Astrocyte (in vitro differentiated cells and primary cell): ENCODE measurements at regions not wholly inside any gene's neighbourhood (a gene's known extent, or its start where the extent isn't known, plus 50 kb on each side); places are given as distances from the start of the nearest gene placed in this dataset.
A peak's percentile ranks its signal among the peaks of the same experiment; 100 is the strongest.

Experiments used
- DNase-seq: peaks from one replicate; pipeline ENCODE4 v3.0.0-alpha.2; 2010; ENCODE audit warnings: low read depth
- FAIRE-seq: peaks from 2 replicates; lab custom pipeline; 2011; peaks lifted over from hg19 to GRCh38; lab: Jason Lieb, UNC
- H2AFZ ChIP-seq: 2 replicates; pipeline ENCODE4 v1.6.0; 2012; ENCODE audit warnings: low read depth, low read length, inconsistent platforms
- H3K27ac ChIP-seq: 2 replicates; pipeline ENCODE4 v1.5.1; 2011; ENCODE audit warnings: low read depth, low read length, inconsistent platforms
- H3K27me3 ChIP-seq: 2 replicates; pipeline ENCODE4 v1.6.0; 2011; ENCODE audit warnings: low read length, inconsistent platforms; ENCODE audit not compliant: insufficient read depth
- H3K36me3 ChIP-seq: 2 replicates; pipeline ENCODE4 v1.5.1; 2011; ENCODE audit warnings: low read length, inconsistent platforms; ENCODE audit not compliant: insufficient read depth
- H3K4me1 ChIP-seq: 2 replicates; pipeline ENCODE4 v1.5.1; 2011; ENCODE audit warnings: low read length, inconsistent platforms; ENCODE audit not compliant: insufficient read depth
- H3K4me2 ChIP-seq: 2 replicates; pipeline ENCODE4 v1.6.0; 2012; ENCODE audit warnings: low read length, inconsistent platforms
- H3K4me3 ChIP-seq: 2 replicates; pipeline ENCODE4 v1.5.1; 2011; ENCODE audit warnings: low read depth, mild to moderate bottlenecking, low read length, inconsistent platforms; ENCODE audit not compliant: insufficient read depth
- H3K79me2 ChIP-seq: 2 replicates; pipeline ENCODE4 v1.6.0; 2012; ENCODE audit warnings: mild to moderate bottlenecking, low read length, inconsistent platforms; ENCODE audit not compliant: insufficient read depth
- H3K9ac ChIP-seq: 2 replicates; pipeline ENCODE4 v1.6.0; 2012; ENCODE audit warnings: mild to moderate bottlenecking, low read length, inconsistent platforms
- H3K9me3 ChIP-seq: 2 replicates; pipeline ENCODE4 v1.5.1; 2012; ENCODE audit warnings: low read depth, mild to moderate bottlenecking, low read length, inconsistent platforms; ENCODE audit not compliant: insufficient read depth
- H4K20me1 ChIP-seq: 2 replicates; pipeline ENCODE4 v1.6.0; 2012; ENCODE audit warnings: low read length, inconsistent platforms; ENCODE audit not compliant: insufficient read depth
- H3K27ac Mint-ChIP-seq: one replicate; pipeline ENCODE4 v1.8.0; 2021; ENCODE audit warnings: mild to moderate bottlenecking, mixed read lengths; ENCODE audit not compliant: unreplicated experiment
- H3K27me3 Mint-ChIP-seq: one replicate; pipeline ENCODE4 v1.8.0; 2021; ENCODE audit warnings: low read depth, mixed read lengths; ENCODE audit not compliant: unreplicated experiment
- H3K36me3 Mint-ChIP-seq: one replicate; pipeline ENCODE4 v1.8.0; 2021; ENCODE audit warnings: low read depth, mixed read lengths; ENCODE audit not compliant: unreplicated experiment
- H3K4me1 Mint-ChIP-seq: one replicate; pipeline ENCODE4 v1.8.0; 2021; ENCODE audit warnings: low read depth, mixed read lengths; ENCODE audit not compliant: unreplicated experiment
- H3K4me3 Mint-ChIP-seq: one replicate; pipeline ENCODE4 v1.8.0; 2021; ENCODE audit warnings: mild to moderate bottlenecking, moderate library complexity, mixed read lengths; ENCODE audit not compliant: unreplicated experiment
- H3K9me3 Mint-ChIP-seq: one replicate; pipeline ENCODE4 v1.8.0; 2021; ENCODE audit warnings: mild to moderate bottlenecking, mixed read lengths; ENCODE audit not compliant: unreplicated experiment
- CTCF ChIP-seq: IDR thresholded peaks from 2 replicates; pipeline ENCODE4 v1.5.1; 2011; ENCODE audit warnings: low read depth, mild to moderate bottlenecking, inconsistent platforms, low read length, moderate library complexity; ENCODE audit not compliant: insufficient read depth
- EZH2 ChIP-seq: IDR thresholded peaks from 2 replicates; pipeline ENCODE4 v1.6.1; 2012; ENCODE audit warnings: mild to moderate bottlenecking, low read length, inconsistent platforms; ENCODE audit not compliant: insufficient read depth

GRCh38 chr2:203594541-203594940 lies 59.4 kb upstream of the RAPH1 start:
- H3K79me2 ChIP-seq: no peaks in the 10 kb centered on the region
- no peaks in the 10 kb centered on the region for H3K27me3 ChIP-seq
- Mint-ChIP-seq H3K36me3 (no peaks in the 10 kb centered on the region), H3K27me3 (no peaks in the 10 kb centered on the region), H3K9me3 (no peaks in the 10 kb centered on the region), H3K4me3 (no peak overlapping the region), H3K27ac (peak overlapping the region; percentile 42), H3K4me1 (peaks cover 33% of the 10 kb centered on the region)
- H3K9me3 ChIP-seq: no peaks in the 10 kb centered on the region
- H2AFZ ChIP-seq: no peak overlapping the region
- no peak overlapping the region for H3K27ac ChIP-seq
- TF ChIP-seq CTCF (no peak), EZH2 (no peak)
- H3K4me1 ChIP-seq: peaks cover 8% of the 10 kb centered on the region
- no peak overlapping the region for H3K9ac ChIP-seq
- peak overlapping the region; percentile 26 for H3K4me2 ChIP-seq
- H3K4me3 ChIP-seq: no peak overlapping the region
- FAIRE-seq (no peak), DNase-seq (peak; percentile 65)
- H3K36me3 ChIP-seq: no peaks in the 10 kb centered on the region
- H4K20me1 ChIP-seq: no peaks in the 10 kb centered on the region

DNA sequence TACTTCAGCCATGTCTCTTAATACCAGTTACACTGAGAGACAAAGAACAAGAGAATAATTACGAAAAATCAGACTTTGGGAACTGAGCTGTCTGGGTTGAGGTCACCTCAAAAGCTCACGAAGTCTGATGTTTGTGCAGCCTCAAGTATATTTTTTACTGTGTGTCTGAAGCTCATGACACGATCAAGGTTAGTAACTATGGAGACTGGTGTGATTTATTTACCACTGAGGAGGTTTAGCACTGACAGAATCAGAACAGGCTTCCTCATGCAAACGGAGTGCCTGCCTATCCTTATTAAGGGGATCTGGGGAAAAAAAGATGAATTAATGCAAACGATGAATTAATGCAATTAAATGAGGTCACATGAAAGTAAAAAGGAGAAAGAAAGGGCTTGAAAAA lies 61.1 kb upstream of the RAPH1 start:
- peaks cover 24% of the 10 kb centered on the region for H3K4me1 Mint-ChIP-seq
- no peaks in the 10 kb centered on the region for H3K27me3 ChIP-seq
- no peak overlapping the region for H3K4me3 ChIP-seq
- TF ChIP-seq CTCF: no peak
- TF ChIP-seq EZH2: no peak
- no peaks in the 10 kb centered on the region for H4K20me1 ChIP-seq
- peaks cover 8% of the 10 kb centered on the region for H3K4me1 ChIP-seq
- no peak overlapping the region for H2AFZ ChIP-seq
- DNase-seq: no peak
- no peak overlapping the region for H3K9ac ChIP-seq
- no peaks in the 10 kb centered on the region for H3K9me3 ChIP-seq
- H3K4me2 ChIP-seq: no peak overlapping the region
- H3K27ac Mint-ChIP-seq: peak overlapping the region; percentile 63
- H3K4me3 Mint-ChIP-seq: peak overlapping the region; percentile 42
- no peak overlapping the region for H3K27ac ChIP-seq
- no peaks in the 10 kb centered on the region for H3K27me3 Mint-ChIP-seq
- H3K36me3 Mint-ChIP-seq: no peaks in the 10 kb centered on the region
- H3K36me3 ChIP-seq: no peaks in the 10 kb centered on the region
- no peaks in the 10 kb centered on the region for H3K9me3 Mint-ChIP-seq
- no peaks in the 10 kb centered on the region for H3K79me2 ChIP-seq
- FAIRE-seq: no peak

DNA sequence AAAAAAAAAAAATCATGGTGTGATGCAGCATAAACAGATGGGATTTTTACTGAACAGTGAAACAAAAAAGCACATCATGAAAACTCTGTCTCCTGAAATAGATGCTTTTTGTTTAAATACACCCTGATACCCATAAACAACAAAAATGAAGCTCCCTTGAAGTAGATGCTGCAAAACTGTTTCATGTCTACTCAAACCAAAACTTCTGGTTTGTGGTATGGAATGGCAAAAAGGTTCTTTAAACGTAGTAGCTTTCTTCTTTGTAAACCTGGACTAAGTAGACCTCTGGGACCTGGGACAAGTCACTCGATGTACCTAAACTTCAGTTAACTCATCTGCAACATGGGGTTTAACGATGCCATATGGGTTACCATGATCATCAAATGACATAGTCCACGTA lies 64.4 kb upstream of the RAPH1 start:
- H3K79me2 ChIP-seq: no peaks in the 10 kb centered on the region
- H3K4me3 ChIP-seq: no peak overlapping the region
- no peaks in the 10 kb centered on the region for H4K20me1 ChIP-seq
- no peak overlapping the region for H3K9ac ChIP-seq
- no peak overlapping the region for H3K4me2 ChIP-seq
- H3K4me1 ChIP-seq: peaks cover 5% of the 10 kb centered on the region
- Mint-ChIP-seq H3K9me3 (no peaks in the 10 kb centered on the region), H3K27ac (no peak overlapping the region), H3K4me1 (peaks cover 15% of the 10 kb centered on the region), H3K36me3 (no peaks in the 10 kb centered on the region), H3K27me3 (no peaks in the 10 kb centered on the region), H3K4me3 (no peak overlapping the region)
- peak; percentile 17 for FAIRE-seq
- no peaks in the 10 kb centered on the region for H3K36me3 ChIP-seq
- TF ChIP-seq EZH2 (no peak), CTCF (no peak)
- no peaks in the 10 kb centered on the region for H3K9me3 ChIP-seq
- DNase-seq: no peak
- H2AFZ ChIP-seq: no peak overlapping the region
- H3K27ac ChIP-seq: no peak overlapping the region
- no peaks in the 10 kb centered on the region for H3K27me3 ChIP-seq
